ENCODE measurements at regions not wholly inside any gene's neighbourhood (a gene's known extent, or its start where the extent isn't known, plus 50 kb on each side); places are given as distances from the start of the nearest gene placed in this dataset.

DNA sequence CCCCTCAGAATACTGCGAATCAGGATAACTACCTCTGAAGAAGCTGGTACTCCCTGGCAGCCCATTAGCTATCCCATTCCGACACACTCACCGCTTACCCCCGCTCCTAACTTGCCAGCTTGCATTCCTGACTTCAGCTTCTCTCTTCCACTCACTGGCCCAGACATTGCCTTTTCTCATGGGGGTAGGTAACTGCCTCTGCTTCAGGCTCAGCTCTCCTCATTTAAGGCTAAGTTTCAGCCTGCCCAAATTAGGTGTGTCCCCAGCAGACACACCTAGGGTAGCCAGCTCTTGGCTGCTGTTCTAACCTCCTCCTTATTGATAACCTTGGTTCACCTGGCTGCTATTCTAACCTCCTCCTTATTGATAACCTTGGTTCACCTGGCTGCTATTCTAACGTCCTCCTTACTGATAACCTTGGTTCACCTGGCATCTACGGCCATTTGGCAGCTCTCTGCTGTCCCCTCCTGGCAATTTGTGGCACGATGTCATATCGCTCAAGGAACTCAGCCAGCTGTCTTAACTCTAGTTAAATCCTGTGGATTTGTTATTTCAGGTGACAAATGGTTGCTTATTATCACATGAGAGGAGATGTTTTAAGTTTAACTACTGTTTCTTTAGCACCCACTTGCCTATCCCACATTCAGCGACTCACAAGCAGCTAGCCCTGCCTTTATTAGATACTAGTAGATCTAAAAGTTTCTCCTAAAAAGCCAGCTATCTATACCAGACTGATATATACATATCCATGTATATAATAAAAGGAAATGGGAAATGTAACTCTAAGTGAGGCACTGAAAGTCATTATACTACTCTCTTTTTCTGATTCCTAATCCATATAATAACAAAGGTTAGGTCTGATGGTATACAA, 106.5 kb upstream of the ACP3 start:
- no peak for DNase-seq (ENCODE audit: low spot score)
- TF ChIP-seq, protein P1, sequence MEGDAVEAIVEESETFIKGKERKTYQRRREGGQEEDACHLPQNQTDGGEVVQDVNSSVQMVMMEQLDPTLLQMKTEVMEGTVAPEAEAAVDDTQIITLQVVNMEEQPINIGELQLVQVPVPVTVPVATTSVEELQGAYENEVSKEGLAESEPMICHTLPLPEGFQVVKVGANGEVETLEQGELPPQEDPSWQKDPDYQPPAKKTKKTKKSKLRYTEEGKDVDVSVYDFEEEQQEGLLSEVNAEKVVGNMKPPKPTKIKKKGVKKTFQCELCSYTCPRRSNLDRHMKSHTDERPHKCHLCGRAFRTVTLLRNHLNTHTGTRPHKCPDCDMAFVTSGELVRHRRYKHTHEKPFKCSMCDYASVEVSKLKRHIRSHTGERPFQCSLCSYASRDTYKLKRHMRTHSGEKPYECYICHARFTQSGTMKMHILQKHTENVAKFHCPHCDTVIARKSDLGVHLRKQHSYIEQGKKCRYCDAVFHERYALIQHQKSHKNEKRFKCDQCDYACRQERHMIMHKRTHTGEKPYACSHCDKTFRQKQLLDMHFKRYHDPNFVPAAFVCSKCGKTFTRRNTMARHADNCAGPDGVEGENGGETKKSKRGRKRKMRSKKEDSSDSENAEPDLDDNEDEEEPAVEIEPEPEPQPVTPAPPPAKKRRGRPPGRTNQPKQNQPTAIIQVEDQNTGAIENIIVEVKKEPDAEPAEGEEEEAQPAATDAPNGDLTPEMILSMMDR (IDR thresholded peaks at IDR 0.05; ENCODE audit: extremely low read depth, insufficient read depth, missing control alignments) = peak; percentile 57
- in situ Hi-C loops (cut with MboI; ENCODE audit: low pct_unique_long_range_greater_than_20kb, low sequenced_read_pairs, unreplicated experiment) = no loop called here

DNA sequence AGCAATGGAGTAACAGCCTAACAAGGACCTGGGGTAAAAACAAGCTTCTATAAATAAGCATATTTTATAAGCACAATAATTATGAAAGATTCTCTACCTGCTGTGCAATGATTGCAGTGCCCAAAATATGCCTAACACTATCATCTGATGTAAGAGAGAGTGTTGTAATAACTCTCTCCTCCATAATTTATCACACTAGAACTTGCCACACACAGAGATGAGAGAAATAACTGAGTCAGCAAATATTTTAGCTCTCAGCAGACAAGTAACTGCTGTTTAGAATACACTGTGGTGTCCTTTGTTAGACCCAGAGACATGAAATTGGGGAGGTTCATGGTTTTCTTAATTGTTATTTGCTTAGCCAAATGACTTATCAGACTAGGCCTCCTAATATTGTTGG, 105.3 kb upstream of the ACP3 start:
- no peak for DNase-seq (ENCODE audit: low spot score)
- TF ChIP-seq, protein P1 (IDR thresholded peaks at IDR 0.05; ENCODE audit: extremely low read depth, insufficient read depth, missing control alignments) = no peak
- in situ Hi-C loops (cut with MboI; ENCODE audit: low pct_unique_long_range_greater_than_20kb, low sequenced_read_pairs, unreplicated experiment) = no loop called here

DNA sequence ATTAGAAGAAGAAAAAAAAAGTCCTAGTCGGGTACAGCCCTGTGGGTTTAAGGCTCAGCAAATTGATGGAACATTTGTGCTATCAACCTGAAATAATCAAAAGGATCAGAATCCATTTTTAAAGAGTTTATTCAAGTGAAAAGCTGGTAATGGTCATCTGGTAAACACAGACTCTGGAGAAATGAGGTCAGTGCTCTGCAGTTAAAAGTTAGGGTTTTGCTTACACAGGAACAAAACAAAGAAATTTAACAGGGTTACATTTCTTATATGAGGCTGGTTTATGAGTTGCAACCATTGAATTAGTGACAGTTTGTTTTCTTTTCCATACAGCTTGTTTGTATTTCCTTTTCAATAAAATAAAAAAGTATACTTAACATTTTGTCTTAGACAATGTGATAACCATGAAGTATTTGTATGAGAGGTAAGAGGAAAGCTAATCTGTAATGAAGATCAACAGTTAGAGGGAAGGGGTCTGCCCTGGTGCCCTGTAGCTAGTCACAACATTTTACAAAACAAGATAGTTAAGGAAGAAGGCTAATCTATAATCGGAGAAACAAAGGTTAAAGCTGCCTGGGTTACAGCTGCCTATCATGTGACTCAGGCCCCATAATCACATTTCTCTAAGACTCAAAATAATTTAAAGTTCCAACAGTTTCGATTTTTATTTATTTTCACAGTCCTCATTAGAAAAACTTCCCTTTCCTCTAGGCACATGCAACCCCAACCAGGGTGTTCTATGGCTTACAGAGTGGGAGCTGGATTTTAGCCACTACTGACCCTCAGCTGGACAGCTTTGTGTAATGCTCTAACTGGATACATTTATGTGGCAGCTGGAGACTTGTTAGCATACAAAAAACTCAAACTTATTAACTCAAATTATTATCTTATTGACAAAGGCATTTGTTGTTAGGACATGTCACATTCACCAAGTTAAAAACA, 98.1 kb upstream of the ACP3 start:
- no peak for DNase-seq (ENCODE audit: low spot score)
- TF ChIP-seq, protein P1 (IDR thresholded peaks at IDR 0.05; ENCODE audit: extremely low read depth, insufficient read depth, missing control alignments) = no peak
- in situ Hi-C loops (cut with MboI; ENCODE audit: low pct_unique_long_range_greater_than_20kb, low sequenced_read_pairs, unreplicated experiment) = no loop called here

DNA sequence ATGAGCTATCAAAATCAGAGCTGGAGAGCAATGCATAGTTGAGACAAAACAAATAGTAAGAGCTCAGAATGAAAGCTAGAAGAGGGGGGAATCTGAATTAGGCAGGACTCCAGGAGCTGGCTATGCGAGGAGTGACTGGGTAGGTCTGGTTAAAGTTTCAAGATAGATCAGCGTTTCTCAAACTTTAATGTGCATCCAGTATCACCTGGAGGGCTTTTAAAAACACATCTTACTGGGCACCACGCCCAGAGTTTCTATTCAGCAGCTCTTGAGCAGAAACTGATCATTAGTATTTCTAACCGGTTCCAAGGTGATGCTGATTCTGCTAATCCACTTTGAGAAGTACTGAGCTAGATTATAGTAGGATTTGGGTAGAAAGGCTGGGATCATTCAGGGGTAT, 96.2 kb upstream of the ACP3 start:
- in situ Hi-C loops (cut with MboI; ENCODE audit: low pct_unique_long_range_greater_than_20kb, low sequenced_read_pairs, unreplicated experiment) = no loop called here
- no peak for DNase-seq (ENCODE audit: low spot score)
- TF ChIP-seq, protein P1 (IDR thresholded peaks at IDR 0.05; ENCODE audit: extremely low read depth, insufficient read depth, missing control alignments) = no peak

DNA sequence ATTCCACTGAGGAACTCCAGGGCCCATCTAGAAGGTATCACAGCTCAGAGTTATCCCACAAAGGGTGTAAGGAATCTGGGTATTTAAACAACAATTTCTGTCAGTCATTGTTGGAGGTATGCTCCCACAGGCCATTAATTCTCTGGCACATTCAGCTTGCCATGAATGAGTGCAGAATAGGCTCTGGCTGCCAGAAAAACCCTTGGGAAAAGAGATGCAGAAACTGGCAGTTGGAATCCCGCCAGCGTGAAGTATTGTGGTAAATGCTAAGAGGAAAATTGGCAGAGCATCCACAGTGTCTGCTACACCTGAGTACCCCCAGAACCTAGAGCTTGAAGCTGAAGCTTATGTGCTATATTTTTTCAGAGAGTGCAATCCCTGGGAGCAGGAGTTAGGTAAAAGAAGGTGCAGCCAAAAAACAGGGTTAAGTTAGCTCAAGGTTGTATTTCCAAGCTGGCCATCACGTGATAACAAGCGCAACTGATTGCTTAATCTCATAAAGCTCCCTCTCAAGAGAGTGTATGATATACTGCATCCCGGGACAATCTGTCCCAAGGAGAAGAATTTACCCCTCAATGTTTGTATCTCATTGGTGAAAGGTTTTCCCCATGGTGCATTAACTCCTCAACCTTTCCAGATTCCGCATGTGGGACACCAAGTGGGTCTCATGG, 94.2 kb upstream of the ACP3 start:
- TF ChIP-seq, protein P1 (IDR thresholded peaks at IDR 0.05; ENCODE audit: extremely low read depth, insufficient read depth, missing control alignments) = no peak
- in situ Hi-C loops (cut with MboI; ENCODE audit: low pct_unique_long_range_greater_than_20kb, low sequenced_read_pairs, unreplicated experiment) = no loop called here
- DNase-seq (ENCODE audit: low spot score) = no peak

DNA sequence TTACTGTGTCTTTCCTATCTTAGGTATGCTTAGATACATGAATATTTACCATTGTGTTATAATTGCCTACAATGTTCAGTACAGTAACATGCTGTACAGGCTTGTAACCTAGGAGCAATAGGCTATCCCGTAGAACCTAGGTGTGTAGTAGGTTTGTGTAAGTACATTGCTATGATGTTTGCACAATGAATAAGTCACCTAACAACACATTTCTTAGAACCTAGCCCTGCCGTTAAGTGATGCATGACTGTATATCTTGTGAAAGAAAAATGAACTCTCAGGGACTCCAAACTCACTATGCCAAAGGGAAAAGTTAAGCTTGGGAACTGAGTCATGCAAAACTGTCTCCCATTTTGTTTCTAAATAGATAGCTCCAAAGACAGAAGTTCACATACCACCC, 91.5 kb upstream of the ACP3 start:
- DNase-seq (ENCODE audit: low spot score) = no peak
- in situ Hi-C loops (cut with MboI; ENCODE audit: low pct_unique_long_range_greater_than_20kb, low sequenced_read_pairs, unreplicated experiment) = no loop called here
- TF ChIP-seq, protein P1 (IDR thresholded peaks at IDR 0.05; ENCODE audit: extremely low read depth, insufficient read depth, missing control alignments) = no peak
